ENCODE measurements at regions not wholly inside any gene's neighbourhood (a gene's known extent, or its start where the extent isn't known, plus 50 kb on each side); places are given as distances from the start of the nearest gene placed in this dataset.

- DNase-seq (ENCODE audit: low spot score) = no peak
- Histone ChIP-seq H3K27me3 (replicated peaks; ENCODE audit: insufficient read depth) (no peaks in the 10 kb centered on the region), H3K36me3 (no peaks in the 10 kb centered on the region), H3K9me3 (no peaks in the 10 kb centered on the region), H3K4me3 (no peak overlapping the region), H3K4me1 (replicated peaks) (no peaks in the 10 kb centered on the region), H3K27ac (no peak overlapping the region)
- intact Hi-C loops (cut with DNase I) = no loop called here
- WGBS = 71% methylated on average over 10 of the region's 10 CpGs
- TF ChIP-seq, protein P1, sequence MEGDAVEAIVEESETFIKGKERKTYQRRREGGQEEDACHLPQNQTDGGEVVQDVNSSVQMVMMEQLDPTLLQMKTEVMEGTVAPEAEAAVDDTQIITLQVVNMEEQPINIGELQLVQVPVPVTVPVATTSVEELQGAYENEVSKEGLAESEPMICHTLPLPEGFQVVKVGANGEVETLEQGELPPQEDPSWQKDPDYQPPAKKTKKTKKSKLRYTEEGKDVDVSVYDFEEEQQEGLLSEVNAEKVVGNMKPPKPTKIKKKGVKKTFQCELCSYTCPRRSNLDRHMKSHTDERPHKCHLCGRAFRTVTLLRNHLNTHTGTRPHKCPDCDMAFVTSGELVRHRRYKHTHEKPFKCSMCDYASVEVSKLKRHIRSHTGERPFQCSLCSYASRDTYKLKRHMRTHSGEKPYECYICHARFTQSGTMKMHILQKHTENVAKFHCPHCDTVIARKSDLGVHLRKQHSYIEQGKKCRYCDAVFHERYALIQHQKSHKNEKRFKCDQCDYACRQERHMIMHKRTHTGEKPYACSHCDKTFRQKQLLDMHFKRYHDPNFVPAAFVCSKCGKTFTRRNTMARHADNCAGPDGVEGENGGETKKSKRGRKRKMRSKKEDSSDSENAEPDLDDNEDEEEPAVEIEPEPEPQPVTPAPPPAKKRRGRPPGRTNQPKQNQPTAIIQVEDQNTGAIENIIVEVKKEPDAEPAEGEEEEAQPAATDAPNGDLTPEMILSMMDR (IDR thresholded peaks at IDR 0.05) = no peak
- TF ChIP-seq POLR2A (IDR thresholded peaks at IDR 0.05) (no peak), POLR2AphosphoS5 (IDR thresholded peaks at IDR 0.05) (no peak)
These were observed 211.3 kb upstream of the ARL4C start for GRCh38 chr2:234708091-234708683.

DNA sequence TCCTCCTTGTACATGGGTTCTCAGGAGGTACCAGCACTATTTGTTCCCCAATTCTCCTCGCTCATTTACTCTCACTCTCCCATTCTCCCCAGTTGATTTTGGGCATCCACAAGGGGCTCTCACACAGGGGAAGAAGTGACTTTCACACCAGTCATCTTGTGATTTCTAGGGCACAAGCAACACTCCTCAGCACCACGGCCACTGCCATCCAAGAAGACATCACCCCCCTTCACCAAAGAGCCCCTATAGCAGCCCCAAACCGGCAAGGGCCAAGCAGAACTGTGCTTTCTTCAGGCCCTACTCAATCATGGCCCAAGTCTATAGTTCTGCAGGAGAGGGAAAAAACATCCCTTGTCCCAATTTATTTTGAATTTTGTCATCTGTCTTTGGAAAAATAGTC lies 209.2 kb upstream of the ARL4C start:
- intact Hi-C loops (cut with DNase I) = no loop called here
- H3K4me1 ChIP-seq (replicated peaks) = no peaks in the 10 kb centered on the region
- no peak overlapping the region for H3K27ac ChIP-seq
- TF ChIP-seq POLR2A (IDR thresholded peaks at IDR 0.05) = no peak
- no peak for TF ChIP-seq POLR2AphosphoS5 (IDR thresholded peaks at IDR 0.05)
- TF ChIP-seq, protein P1 (IDR thresholded peaks at IDR 0.05) = no peak
- no peak for DNase-seq (ENCODE audit: low spot score)
- H3K4me3 ChIP-seq = no peak overlapping the region
- H3K36me3 ChIP-seq = no peaks in the 10 kb centered on the region
- H3K9me3 ChIP-seq = no peaks in the 10 kb centered on the region
- 96% methylated on average over 3 of the region's 3 CpGs for WGBS
- no peaks in the 10 kb centered on the region for H3K27me3 ChIP-seq (replicated peaks; ENCODE audit: insufficient read depth)

DNA sequence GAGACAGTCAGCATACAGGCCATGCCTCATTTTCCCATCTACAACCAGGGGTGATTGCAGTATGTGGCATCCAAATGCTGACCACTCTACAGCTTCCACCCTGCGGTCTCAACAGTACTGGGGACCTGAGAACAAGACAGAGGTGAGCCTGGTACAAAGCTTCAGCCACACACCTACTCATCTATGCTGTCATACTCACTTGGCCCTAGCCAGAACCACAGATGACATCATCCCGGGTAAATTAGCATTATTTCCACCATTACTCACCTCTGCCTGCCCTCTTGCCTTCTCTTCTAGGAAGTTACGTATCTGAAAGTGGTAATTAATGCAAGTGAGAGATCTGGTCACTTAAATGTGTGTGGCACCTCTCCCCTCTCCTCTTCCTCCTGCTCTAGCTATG lies 208.2 kb upstream of the ARL4C start:
- 90% methylated on average over 3 of the region's 3 CpGs for WGBS
- intact Hi-C loops (cut with DNase I) = no loop called here
- Histone ChIP-seq H3K27me3 (replicated peaks; ENCODE audit: insufficient read depth) (no peaks in the 10 kb centered on the region), H3K4me1 (replicated peaks) (no peaks in the 10 kb centered on the region), H3K27ac (no peak overlapping the region), H3K36me3 (no peaks in the 10 kb centered on the region), H3K9me3 (no peaks in the 10 kb centered on the region), H3K4me3 (no peak overlapping the region)
- no peak for DNase-seq (ENCODE audit: low spot score)
- TF ChIP-seq, protein P1 (IDR thresholded peaks at IDR 0.05) = no peak
- TF ChIP-seq POLR2A (IDR thresholded peaks at IDR 0.05) (no peak), POLR2AphosphoS5 (IDR thresholded peaks at IDR 0.05) (no peak)

- DNase-seq (ENCODE audit: low spot score) = no peak
- H3K4me1 ChIP-seq (replicated peaks) = no peaks in the 10 kb centered on the region
- intact Hi-C loops (cut with DNase I) = no loop called here
- WGBS = 40% methylated on average over 4 of the region's 4 CpGs
- H3K27me3 ChIP-seq (replicated peaks; ENCODE audit: insufficient read depth) = no peaks in the 10 kb centered on the region
- no peaks in the 10 kb centered on the region for H3K9me3 ChIP-seq
- H3K4me3 ChIP-seq = no peak overlapping the region
- H3K27ac ChIP-seq = no peak overlapping the region
- no peaks in the 10 kb centered on the region for H3K36me3 ChIP-seq
- TF ChIP-seq POLR2A (IDR thresholded peaks at IDR 0.05) (no peak), POLR2AphosphoS5 (IDR thresholded peaks at IDR 0.05) (no peak)
- TF ChIP-seq, protein P1 (IDR thresholded peaks at IDR 0.05) = no peak
These were observed 206.4 kb upstream of the ARL4C start for GRCh38 chr2:234703258-234703657.

- TF ChIP-seq, protein P1 (IDR thresholded peaks at IDR 0.05) = no peak
- TF ChIP-seq POLR2A (IDR thresholded peaks at IDR 0.05) = no peak
- no peak for TF ChIP-seq POLR2AphosphoS5 (IDR thresholded peaks at IDR 0.05)
- Histone ChIP-seq H3K9me3 (no peaks in the 10 kb centered on the region), H3K36me3 (no peaks in the 10 kb centered on the region), H3K27ac (no peak overlapping the region), H3K27me3 (replicated peaks; ENCODE audit: insufficient read depth) (no peaks in the 10 kb centered on the region), H3K4me1 (replicated peaks) (no peaks in the 10 kb centered on the region), H3K4me3 (no peak overlapping the region)
- 53% methylated on average over 12 of the region's 12 CpGs for WGBS
- DNase-seq (ENCODE audit: low spot score) = no peak
- intact Hi-C loops (cut with DNase I) = no loop called here
These were observed 205.9 kb upstream of the ARL4C start for GRCh38 chr2:234702731-234703225.
